Omental fat pad (tissue), 3 donors: ENCODE measurements at regions not wholly inside any gene's neighbourhood (a gene's known extent, or its start where the extent isn't known, plus 50 kb on each side); places are given as distances from the start of the nearest gene placed in this dataset.
A peak's percentile ranks its signal among the peaks of the same experiment; 100 is the strongest.
"Not testable (repeated sequence)": the region's sequence is repeated elsewhere in the genome, so short reads cannot be mapped to it uniquely, and the experiment has no call there.

ENCODE experiments used
- ATAC-seq: fragments of 150-250 bp; one replicate; pipeline ENCODE4 v1.9.1; 2016; ENCODE audit warnings: mild to moderate bottlenecking, moderate library complexity; ENCODE audit not compliant: low FRiP score
- DNase-seq: peaks from one replicate; pipeline ENCODE4 v3.0.0-alpha.2; 2019; ENCODE audit warnings: low spot score
- TF ChIP-seq, protein P1 (sequence below), 3 donors: fragments of 450-650 bp; IDR thresholded peaks; one replicate each; pipeline ENCODE4 v1.5.1; 2016 to 2017; ENCODE audit warnings: antibody characterized with exemption in 3 of 3, mild to moderate bottlenecking in 3 of 3, moderate library complexity in 2 of 3

- DNase-seq (no peak), ATAC-seq (no peak)
- TF ChIP-seq, protein P1, sequence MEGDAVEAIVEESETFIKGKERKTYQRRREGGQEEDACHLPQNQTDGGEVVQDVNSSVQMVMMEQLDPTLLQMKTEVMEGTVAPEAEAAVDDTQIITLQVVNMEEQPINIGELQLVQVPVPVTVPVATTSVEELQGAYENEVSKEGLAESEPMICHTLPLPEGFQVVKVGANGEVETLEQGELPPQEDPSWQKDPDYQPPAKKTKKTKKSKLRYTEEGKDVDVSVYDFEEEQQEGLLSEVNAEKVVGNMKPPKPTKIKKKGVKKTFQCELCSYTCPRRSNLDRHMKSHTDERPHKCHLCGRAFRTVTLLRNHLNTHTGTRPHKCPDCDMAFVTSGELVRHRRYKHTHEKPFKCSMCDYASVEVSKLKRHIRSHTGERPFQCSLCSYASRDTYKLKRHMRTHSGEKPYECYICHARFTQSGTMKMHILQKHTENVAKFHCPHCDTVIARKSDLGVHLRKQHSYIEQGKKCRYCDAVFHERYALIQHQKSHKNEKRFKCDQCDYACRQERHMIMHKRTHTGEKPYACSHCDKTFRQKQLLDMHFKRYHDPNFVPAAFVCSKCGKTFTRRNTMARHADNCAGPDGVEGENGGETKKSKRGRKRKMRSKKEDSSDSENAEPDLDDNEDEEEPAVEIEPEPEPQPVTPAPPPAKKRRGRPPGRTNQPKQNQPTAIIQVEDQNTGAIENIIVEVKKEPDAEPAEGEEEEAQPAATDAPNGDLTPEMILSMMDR (IDR thresholded peaks at IDR 0.05): no peak
Measured at GRCh38 chr5:112491257-112491656, 72.2 kb upstream of the EPB41L4A start.

- no peak for DNase-seq
Measured at GRCh38 chr5:112492291-112492690, 73.2 kb upstream of the EPB41L4A start.

DNA sequence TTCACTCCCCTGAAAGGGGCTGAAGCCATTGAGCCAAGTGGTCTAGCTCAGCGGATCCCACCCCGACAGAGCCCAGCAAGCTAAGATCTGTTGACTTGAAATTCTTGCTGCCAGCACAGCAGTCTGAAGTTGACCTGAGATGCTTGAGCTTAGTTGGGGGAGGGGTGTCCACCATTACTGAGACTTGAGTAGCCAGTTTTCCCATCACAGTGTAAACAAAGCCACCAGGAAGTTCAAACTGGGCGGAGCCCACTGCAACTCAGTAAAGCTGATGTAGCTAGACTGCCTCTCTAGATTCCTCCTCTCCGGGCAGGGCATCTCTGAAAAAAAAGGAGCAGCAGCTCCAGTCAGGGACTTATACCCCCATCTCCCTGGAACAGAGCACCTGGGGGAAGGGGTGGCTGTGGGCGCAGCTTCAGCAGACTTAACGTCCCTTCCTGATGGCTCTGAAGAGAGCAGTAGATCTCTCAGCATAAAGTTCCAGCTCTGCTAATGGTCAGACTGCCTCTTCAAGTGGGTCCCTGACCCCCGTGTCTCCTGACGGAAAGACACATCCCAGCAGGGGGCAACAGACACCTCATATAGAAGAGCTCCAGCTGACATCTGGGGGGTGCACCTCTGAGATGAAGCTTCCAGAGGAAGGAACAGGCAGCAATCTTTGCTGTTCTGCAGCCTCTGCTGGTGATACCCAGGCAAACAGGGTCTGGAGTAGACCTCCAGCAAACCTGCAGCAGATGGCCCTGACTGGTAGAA, 84.8 kb upstream of the EPB41L4A start:
- ATAC-seq, DNase-seq: not testable (repeated sequence)

More at GRCh38 chr5:112492291-112492690, 73.2 kb upstream of the EPB41L4A start:
- peak; percentile 54 for ATAC-seq
- TF ChIP-seq, protein P1 (IDR thresholded peaks at IDR 0.05): no peak

DNA sequence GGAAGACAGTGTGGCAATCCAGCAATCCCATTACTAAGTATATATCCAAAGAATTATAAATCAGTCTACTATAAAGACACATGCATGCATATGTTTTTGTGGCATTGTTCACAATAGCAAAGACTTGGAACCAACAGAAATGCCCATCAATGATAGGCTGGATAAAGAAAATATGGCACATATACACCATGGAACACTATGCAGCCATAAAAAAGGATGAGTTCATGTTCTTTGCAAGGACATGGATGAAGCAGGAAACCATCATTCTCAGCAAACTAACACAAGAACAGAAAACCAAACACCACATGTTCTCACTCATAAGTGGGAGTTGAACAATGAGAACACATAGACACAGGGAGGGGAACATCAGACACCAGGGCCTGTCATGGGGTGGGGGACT, 90.0 kb upstream of the EPB41L4A start:
- not testable (repeated sequence) for ATAC-seq, DNase-seq

- TF ChIP-seq, protein P1 (IDR thresholded peaks at IDR 0.05): no peak
- DNase-seq: no peak
- no peak for ATAC-seq
Measured at GRCh38 chr5:112511920-112512319, 92.8 kb upstream of the EPB41L4A start.

DNA sequence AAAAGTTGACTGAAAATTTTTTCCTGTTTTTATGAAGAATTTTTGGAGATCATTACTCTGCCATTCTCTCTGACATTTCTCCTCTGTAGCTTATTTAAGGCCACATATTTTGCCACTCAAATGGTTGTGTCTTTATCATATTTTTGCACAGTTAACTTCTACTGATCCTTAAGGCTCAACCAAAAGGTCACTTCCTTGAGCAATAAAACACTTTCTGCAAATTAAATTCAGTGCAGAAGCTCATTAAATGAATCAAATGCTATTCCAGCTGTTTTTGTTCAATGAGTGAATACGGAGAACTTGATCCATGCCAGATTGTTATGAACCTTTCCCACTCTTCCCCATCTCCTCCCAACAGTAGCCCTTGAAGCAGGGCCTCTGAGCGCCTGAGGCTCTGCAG, 93.8 kb upstream of the EPB41L4A start:
- no peak for DNase-seq
- ATAC-seq: no peak
- TF ChIP-seq, protein P1 (IDR thresholded peaks at IDR 0.05): no peak

DNA sequence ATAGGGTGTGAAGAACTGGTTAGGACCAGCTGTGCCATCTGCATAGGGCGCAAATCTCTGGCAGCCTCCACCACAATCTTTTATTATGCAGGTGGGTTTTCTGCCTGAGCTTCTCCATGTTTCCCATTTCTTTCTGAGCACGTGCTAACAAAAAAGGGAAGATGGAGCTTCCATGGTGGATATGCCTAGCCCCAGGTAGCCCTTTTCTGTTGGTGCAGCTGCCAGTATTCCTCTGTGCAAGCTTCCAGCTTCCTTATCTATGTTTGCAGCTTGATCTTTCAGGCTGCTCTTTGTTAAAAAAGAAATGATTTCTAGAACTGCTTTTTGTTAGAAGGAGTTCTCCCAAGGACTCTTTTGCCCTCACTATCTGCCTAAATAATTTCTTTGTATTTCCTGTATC, 95.0 kb upstream of the EPB41L4A start:
- TF ChIP-seq, protein P1 (IDR thresholded peaks at IDR 0.05): no peak
- no peak for ATAC-seq

DNA sequence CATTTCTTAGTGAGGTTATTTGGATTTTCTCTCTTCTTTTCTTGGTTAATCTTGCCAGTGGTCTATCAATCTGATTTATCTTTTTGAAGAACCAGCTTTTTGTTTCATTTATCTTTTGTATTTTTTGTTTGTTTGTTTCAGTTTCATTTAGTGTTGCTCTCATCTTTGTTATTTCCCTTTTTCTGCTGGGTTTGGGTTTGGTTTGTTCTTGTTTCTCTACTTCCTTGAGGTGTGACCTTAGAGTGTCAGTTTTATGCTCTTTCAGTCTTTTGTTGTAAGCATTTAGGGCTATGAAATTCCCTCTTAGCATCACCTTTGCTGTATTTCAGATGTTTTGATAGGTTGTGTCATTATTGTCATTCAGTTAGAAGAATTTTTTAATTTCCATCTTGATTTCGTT, 101.4 kb upstream of the EPB41L4A start:
- DNase-seq, ATAC-seq: not testable (repeated sequence)

More for the DNA sequence above, 95.0 kb upstream of the EPB41L4A start:
- DNase-seq: no peak

DNA sequence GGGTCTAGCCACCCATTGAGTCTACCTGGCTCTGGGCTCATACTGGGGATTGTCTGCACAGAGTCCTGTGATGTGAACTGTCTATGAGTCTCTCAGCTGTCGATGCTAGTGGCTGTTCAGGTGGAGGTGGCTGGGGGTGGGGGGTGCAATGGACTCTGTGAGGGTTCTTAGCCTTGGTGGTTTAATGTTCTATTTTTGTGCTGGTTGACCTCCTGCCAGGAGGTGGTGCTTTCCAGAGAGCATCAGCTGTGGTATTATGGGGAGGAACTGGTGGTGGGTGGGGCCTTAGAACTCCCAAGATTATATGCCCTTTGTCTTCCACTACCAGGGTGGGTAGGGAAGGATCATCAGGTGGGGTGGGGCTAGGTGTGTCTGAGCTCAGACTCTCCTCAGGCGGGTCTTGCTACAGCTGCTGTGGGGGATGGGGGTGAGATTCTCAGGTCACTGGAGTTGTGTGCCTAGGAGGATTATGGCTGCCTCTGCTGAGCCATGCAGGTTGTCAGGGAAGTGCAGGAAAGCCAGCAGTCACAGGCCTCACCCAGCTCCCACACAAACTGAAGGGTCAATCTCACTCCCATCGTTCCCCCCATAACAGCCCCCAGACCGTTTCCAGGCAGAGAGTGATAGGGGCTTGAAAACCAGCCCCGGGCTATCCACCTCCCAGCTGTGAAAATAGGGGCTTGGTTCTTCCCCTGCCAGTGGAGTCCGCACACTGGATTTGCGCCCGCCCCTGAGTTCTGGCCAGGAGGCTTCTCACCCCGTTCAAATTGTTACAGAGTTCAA, 104.0 kb upstream of the EPB41L4A start:
- not testable (repeated sequence) for ATAC-seq

DNA sequence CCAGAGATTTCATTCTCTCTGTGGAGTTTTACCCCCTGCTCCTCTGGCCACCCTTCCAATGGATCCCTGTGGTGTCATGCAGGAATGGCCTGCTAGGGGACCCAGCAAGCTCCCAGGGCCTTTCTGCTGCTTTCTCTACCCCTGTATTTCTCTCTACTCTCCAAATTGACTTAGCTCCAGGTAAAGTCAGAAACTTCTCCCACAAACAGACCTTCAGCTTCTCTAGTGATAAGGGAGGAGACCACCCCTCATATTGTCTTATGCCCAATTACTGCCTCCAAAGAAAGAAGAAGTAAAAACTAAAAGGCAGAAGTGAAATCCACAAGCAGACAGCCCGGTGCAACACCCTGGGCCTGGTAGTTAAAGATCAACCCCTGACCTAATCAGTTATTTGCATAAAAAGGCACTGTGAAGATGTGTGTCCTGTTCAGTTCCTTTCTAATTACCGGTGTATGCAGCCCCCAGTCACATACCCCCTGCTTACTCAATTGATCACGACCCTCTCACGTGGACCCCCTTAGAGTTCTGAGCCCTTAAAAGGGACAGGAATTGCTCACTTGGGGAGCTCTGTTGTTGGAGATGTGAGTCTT, 104.7 kb upstream of the EPB41L4A start:
- ATAC-seq, DNase-seq: not testable (repeated sequence)

More for the DNA sequence above, 104.0 kb upstream of the EPB41L4A start:
- not testable (repeated sequence) for DNase-seq
